ENCODE measurements at regions not wholly inside any gene's neighbourhood (a gene's known extent, or its start where the extent isn't known, plus 50 kb on each side); places are given as distances from the start of the nearest gene placed in this dataset.

DNA sequence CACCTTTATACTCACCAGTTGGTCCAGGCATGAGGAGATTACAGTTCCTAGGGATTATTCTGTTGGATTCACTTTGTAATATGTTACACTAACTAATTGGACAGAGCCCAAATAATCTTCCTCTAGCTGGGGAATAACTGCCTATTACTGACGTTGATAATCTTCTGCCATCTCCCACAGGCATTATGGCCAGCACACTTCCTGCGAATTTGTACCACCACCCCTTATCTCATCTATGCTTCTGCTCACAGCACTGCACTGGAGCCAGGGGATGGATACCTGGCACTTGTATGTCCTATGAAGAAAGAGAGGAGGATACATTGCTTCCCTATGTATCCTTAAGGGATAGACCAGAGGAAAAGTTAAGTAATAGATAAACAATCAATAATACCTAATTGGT, 494.8 kb upstream of the MAN1A1 start:
- H3K36me3 ChIP-seq (replicated peaks) = no peaks in the 10 kb centered on the region
- no peak overlapping the region for H3K27ac ChIP-seq
- H3K27me3 ChIP-seq (replicated peaks) = no peaks in the 10 kb centered on the region
- H3K4me3 ChIP-seq (ENCODE audit: low read depth, low read length) = no peak overlapping the region
- DNase-seq = no peak
- in situ Hi-C loops (cut with HindIII; ENCODE audit: low pct_ligation_motif_present, low sequenced_read_pairs) = no loop called here
- TF ChIP-seq, protein P1, sequence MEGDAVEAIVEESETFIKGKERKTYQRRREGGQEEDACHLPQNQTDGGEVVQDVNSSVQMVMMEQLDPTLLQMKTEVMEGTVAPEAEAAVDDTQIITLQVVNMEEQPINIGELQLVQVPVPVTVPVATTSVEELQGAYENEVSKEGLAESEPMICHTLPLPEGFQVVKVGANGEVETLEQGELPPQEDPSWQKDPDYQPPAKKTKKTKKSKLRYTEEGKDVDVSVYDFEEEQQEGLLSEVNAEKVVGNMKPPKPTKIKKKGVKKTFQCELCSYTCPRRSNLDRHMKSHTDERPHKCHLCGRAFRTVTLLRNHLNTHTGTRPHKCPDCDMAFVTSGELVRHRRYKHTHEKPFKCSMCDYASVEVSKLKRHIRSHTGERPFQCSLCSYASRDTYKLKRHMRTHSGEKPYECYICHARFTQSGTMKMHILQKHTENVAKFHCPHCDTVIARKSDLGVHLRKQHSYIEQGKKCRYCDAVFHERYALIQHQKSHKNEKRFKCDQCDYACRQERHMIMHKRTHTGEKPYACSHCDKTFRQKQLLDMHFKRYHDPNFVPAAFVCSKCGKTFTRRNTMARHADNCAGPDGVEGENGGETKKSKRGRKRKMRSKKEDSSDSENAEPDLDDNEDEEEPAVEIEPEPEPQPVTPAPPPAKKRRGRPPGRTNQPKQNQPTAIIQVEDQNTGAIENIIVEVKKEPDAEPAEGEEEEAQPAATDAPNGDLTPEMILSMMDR (IDR thresholded peaks at IDR 0.05; ENCODE audit: low read depth, low read length, missing control alignments) = no peak

DNA sequence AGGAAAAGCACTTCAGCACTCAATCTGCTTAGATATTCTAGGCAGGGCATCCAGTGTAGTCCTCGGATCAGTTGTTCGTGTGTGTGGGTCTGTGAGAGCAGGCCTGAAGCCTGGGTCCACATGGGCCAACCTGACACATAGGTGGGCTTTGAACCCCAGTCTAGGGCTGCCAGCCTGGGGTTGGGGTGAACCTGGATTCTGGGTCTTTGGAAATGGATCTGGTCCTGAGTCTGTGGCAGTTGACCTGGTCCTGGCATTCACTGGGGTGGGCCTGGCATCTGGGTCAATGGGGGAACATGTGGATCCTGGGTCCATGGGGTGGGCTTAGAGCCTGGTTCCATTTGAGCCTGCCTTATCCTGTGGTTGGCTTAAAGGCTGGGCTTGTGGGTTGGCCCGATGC, 492.6 kb upstream of the MAN1A1 start:
- H3K27me3 ChIP-seq (replicated peaks) = no peaks in the 10 kb centered on the region
- in situ Hi-C loops (cut with HindIII; ENCODE audit: low pct_ligation_motif_present, low sequenced_read_pairs) = no loop called here
- TF ChIP-seq, protein P1 (IDR thresholded peaks at IDR 0.05; ENCODE audit: low read depth, low read length, missing control alignments) = no peak

DNA sequence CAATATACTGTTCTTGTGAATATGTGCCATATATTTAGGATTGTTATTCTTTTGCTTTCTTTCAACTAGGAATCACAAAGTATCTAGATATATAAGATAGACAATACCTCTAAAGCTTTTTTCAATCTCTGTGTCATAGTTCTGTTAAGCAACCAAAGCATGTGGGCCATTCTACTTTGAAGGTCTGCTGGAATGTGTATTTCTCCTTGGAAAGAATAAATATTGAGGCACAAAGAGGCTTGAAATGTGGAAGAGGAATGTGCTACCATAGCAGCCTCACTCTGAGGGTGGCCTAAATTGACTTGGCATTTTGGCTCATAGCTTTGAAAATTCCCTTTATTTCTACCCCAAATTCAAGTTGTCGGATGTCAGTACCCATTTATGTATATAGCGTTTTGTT, 488.5 kb upstream of the MAN1A1 start:
- TF ChIP-seq, protein P1 (IDR thresholded peaks at IDR 0.05; ENCODE audit: low read depth, low read length, missing control alignments) = no peak

More for the DNA sequence above, 492.6 kb upstream of the MAN1A1 start:
- Histone ChIP-seq H3K4me3 (ENCODE audit: low read depth, low read length) (no peak overlapping the region), H3K36me3 (replicated peaks) (no peaks in the 10 kb centered on the region), H3K27ac (no peak overlapping the region)
- no peak for DNase-seq

DNA sequence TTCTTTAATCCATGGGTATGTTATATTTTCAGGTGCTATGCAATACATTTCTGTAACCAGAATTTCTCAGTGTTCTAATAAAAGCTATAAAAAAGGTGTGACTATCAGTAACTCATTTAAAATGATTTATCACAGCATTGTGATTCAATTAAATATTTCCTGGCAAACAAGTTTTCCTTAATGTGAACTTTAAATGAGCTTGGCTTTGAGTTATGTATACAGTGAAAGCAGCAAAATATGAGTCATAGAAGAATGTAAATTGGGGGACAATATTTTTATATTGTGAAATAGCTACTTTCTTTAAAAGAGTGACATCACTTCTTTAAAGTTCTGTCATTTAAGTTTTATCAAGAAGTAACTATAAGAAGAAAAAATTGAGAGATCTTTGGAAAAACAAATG, 484.9 kb upstream of the MAN1A1 start:
- Histone ChIP-seq H3K36me3 (replicated peaks) (no peaks in the 10 kb centered on the region), H3K27me3 (replicated peaks) (no peaks in the 10 kb centered on the region), H3K4me3 (ENCODE audit: low read depth, low read length) (no peak overlapping the region), H3K27ac (no peak overlapping the region)
- TF ChIP-seq, protein P1 (IDR thresholded peaks at IDR 0.05; ENCODE audit: low read depth, low read length, missing control alignments) = no peak
- in situ Hi-C loops (cut with HindIII; ENCODE audit: low pct_ligation_motif_present, low sequenced_read_pairs) = no loop called here
- no peak for DNase-seq

More for the DNA sequence above, 488.5 kb upstream of the MAN1A1 start:
- Histone ChIP-seq H3K36me3 (replicated peaks) (no peaks in the 10 kb centered on the region), H3K27ac (no peak overlapping the region), H3K4me3 (ENCODE audit: low read depth, low read length) (no peak overlapping the region), H3K27me3 (replicated peaks) (no peaks in the 10 kb centered on the region)
- in situ Hi-C loops (cut with HindIII; ENCODE audit: low pct_ligation_motif_present, low sequenced_read_pairs) = no loop called here
- no peak for DNase-seq

DNA sequence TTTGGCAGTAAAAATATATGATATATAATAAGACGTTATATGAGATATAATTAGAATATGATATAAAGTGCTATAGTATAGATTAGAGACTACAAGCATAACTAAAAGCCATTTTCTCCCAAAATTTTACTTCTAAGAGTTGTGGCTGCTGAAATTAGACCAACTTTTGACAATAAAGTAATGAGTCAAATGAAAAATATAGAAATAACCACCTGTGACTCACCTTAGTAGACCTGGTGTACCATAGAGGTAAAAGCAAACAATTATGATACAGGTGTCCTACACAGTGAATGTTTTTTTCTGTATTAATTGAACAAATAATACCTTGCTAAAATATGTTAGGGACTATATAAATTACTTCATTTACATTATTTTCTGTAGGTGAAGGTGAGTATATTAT, 482.9 kb upstream of the MAN1A1 start:
- Histone ChIP-seq H3K27ac (no peak overlapping the region), H3K36me3 (replicated peaks) (no peaks in the 10 kb centered on the region), H3K4me3 (ENCODE audit: low read depth, low read length) (no peak overlapping the region), H3K27me3 (replicated peaks) (no peaks in the 10 kb centered on the region)
- in situ Hi-C loops (cut with HindIII; ENCODE audit: low pct_ligation_motif_present, low sequenced_read_pairs) = no loop called here
- no peak for DNase-seq
- TF ChIP-seq, protein P1 (IDR thresholded peaks at IDR 0.05; ENCODE audit: low read depth, low read length, missing control alignments) = no peak

DNA sequence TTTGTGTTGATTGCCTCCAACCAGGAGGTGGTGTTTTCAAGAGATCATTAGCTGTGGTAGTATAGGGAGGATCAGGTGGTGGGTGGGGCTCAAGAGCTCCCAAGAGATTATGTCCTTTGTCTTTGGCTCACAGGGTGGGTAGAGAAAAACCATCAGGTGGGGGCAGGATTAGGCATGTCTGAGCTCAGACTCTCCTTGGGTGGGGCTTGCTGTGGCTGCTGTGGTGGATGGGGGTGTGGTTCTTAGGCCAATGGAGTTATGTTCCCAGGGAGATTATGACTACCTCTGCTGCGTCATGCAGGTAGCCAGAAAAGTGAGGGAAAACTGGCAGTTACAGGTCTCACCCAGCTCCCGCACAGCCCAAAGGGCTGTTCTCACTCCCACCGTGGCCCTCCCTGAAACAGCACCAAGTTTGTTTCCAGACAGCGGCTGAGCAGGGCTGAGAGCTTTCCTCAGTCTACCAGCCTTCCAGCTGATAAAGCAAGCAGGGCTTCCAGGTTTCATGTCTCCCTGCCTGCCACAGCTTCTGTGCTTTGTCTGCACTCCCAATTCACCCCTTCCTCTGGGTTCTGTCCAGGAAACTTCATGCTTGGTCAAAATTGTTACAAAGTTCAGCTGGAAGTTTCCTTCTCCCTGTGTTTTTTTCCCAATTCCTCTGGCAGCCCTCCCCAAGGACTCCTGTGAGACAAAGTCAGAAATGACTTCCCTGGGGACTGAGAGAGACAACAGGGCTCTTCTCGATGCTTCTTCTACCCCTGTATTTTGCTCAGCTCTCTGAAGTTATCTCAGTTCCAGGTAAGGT, 481.1 kb upstream of the MAN1A1 start:
- TF ChIP-seq, protein P1 (IDR thresholded peaks at IDR 0.05; ENCODE audit: low read depth, low read length, missing control alignments) = no peak
- no peak overlapping the region for H3K4me3 ChIP-seq (ENCODE audit: low read depth, low read length)
- no peaks in the 10 kb centered on the region for H3K36me3 ChIP-seq (replicated peaks)
- in situ Hi-C loops (cut with HindIII; ENCODE audit: low pct_ligation_motif_present, low sequenced_read_pairs) = no loop called here
- H3K27ac ChIP-seq = no peak overlapping the region
- no peak for DNase-seq
- no peaks in the 10 kb centered on the region for H3K27me3 ChIP-seq (replicated peaks)

Data from brain microvascular endothelial cell (primary cell).